ENCODE measurements at regions not wholly inside any gene's neighbourhood (a gene's known extent, or its start where the extent isn't known, plus 50 kb on each side); places are given as distances from the start of the nearest gene placed in this dataset.

- TF ChIP-seq CTCF (IDR thresholded peaks at IDR 0.05; ENCODE audit: low read depth, low read length), result no peak
- TF ChIP-seq POLR2A (IDR thresholded peaks at IDR 0.05; ENCODE audit: extremely low read depth, insufficient read length), result no peak
These were observed 480.3 kb downstream of the DIRAS2 start for GRCh38 chr9:90162326-90162725.
